K562 (cell line): ENCODE measurements at regions not wholly inside any gene's neighbourhood (a gene's known extent, or its start where the extent isn't known, plus 50 kb on each side); places are given as distances from the start of the nearest gene placed in this dataset.
A peak's percentile ranks its signal among the peaks of the same experiment; 100 is the strongest.

Experiments
- ATAC-seq: fragments of 200-7000 bp; cut with Tn5 transposase; 3 replicates; pipeline ENCODE4 v1.9.1; 2020; ENCODE audit warnings: moderate library complexity
- BruUV-seq: library from RNA; stranded (reverse); fragments of 400-500 nt; replicated peaks from 2 replicates; lab custom pipeline; 2021; lab: Mats Ljungman, UMichigan
- CTCF ChIA-PET: fragments of 300-600 bp; formaldehyde crosslinking; extraction: SDS; loops from one replicate; lab custom pipeline; 2021; ENCODE audit warnings: low intra/inter-chr PET ratio; lab: Yijun Ruan, JAX
- POLR2A ChIA-PET: fragments of 300-600, 350-650 bp; sonication (Branson Sonifier 250); formaldehyde crosslinking; extraction: SDS; loops from one replicate; lab custom pipeline; 2021; ENCODE audit warnings: antibody characterized with exemption, inconsistent platforms; lab: Yijun Ruan, JAX
- DNase-seq, 4 experiments: peaks; one replicate each; pipeline versions ENCODE4 v3.0.0 to v3.0.0-alpha.2; 2011 to 2018; ENCODE audit warnings: low spot score in 3 of 4, mixed read lengths in 3 of 4; ENCODE audit errors: extremely low read depth in 1 of 4
- FAIRE-seq: peaks from 2 replicates; lab custom pipeline; 2011; peaks lifted over from hg19 to GRCh38; lab: Jason Lieb, UNC
- H2AFZ ChIP-seq: 2 replicates; pipeline ENCODE4 v1.6.0; 2011; ENCODE audit warnings: low read depth, low read length, control low read depth, inconsistent platforms
- H3K27ac ChIP-seq: fragments of 200-600 bp; 3 replicates; pipeline ENCODE4 v1.8.0; 2011; ENCODE audit warnings: low read depth, mild to moderate bottlenecking, control low read depth, inconsistent platforms, low read length, moderate library complexity, mixed read lengths; ENCODE audit errors: extremely low read depth
- H3K27me3 ChIP-seq, 2 experiments: fragments of 300-600 bp in 1 of 2; 2 replicates in 1 of 2; 3 replicates in 1 of 2; pipeline versions ENCODE4 v1.6.0 to v1.8.0; 2011; ENCODE audit warnings: inconsistent platforms in 2 of 2, low read length in 2 of 2, mild to moderate bottlenecking in 1 of 2, mixed read lengths in 1 of 2, moderate library complexity in 1 of 2; ENCODE audit not compliant: control insufficient read depth in 2 of 2, insufficient read depth in 2 of 2
- H3K36me3 ChIP-seq: fragments of 300-600 bp; 3 replicates; pipeline ENCODE4 v1.8.0; 2011; ENCODE audit warnings: mild to moderate bottlenecking, low read length, inconsistent platforms; ENCODE audit not compliant: control insufficient read depth, insufficient read depth
- H3K4me1 ChIP-seq, 2 experiments: fragments of 200-600 bp in 1 of 2; replicated peaks in 1 of 2; 2 replicates in 1 of 2; 3 replicates in 1 of 2; pipeline versions ENCODE4 v1.5.1 to v1.8.0; 2011; ENCODE audit warnings: inconsistent platforms in 2 of 2, low read length in 2 of 2, mild to moderate bottlenecking in 1 of 2, mixed read lengths in 1 of 2, moderate library complexity in 1 of 2; ENCODE audit not compliant: control insufficient read depth in 2 of 2, insufficient read depth in 2 of 2
- H3K4me2 ChIP-seq: 2 replicates; pipeline ENCODE4 v1.6.1; 2011; ENCODE audit warnings: low read length, control low read depth, inconsistent platforms, mixed read lengths; ENCODE audit not compliant: insufficient read depth
- H3K4me3 ChIP-seq: fragments of 200-600 bp; sonication (generic), shearing (Covaris generic); 2 replicates; pipeline ENCODE4 v1.5.1; 2016; ENCODE audit warnings: control low read depth, inconsistent platforms
- H3K79me2 ChIP-seq: fragments of 200-600 bp; 3 replicates; pipeline ENCODE4 v1.8.0; 2011; ENCODE audit warnings: low read length, inconsistent platforms; ENCODE audit not compliant: control insufficient read depth, insufficient read depth
- H3K9ac ChIP-seq, 2 experiments: 2 replicates each; pipeline versions ENCODE4 v1.6.0 to v1.6.1; 2011; ENCODE audit warnings: low read depth in 2 of 2, low read length in 2 of 2, control low read depth in 1 of 2, inconsistent platforms in 1 of 2, mild to moderate bottlenecking in 1 of 2, mixed read lengths in 1 of 2; ENCODE audit not compliant: insufficient read depth in 1 of 2
- H3K9me1 ChIP-seq: one replicate; pipeline ENCODE4 v1.6.0; 2011; ENCODE audit warnings: inconsistent platforms, mild to moderate bottlenecking, low read length, moderate library complexity; ENCODE audit not compliant: control insufficient read depth, insufficient read depth
- H3K9me3 ChIP-seq: replicated peaks from 2 replicates; pipeline ENCODE4 v1.5.1; 2011; ENCODE audit warnings: low read depth, low read length, inconsistent platforms; ENCODE audit not compliant: control insufficient read depth, insufficient read depth
- H4K20me1 ChIP-seq: replicated peaks from 2 replicates; pipeline ENCODE4 v1.6.1; 2011; ENCODE audit warnings: low read length, inconsistent platforms, mixed read lengths; ENCODE audit not compliant: control insufficient read depth, insufficient read depth
- CBFA2T3 ChIP-seq: fragments of 450-650 bp; IDR thresholded peaks from 2 replicates; pipeline ENCODE4 v1.6.1; 2017
- CCAR2 ChIP-seq: fragments of 200-400 bp; formaldehyde crosslinking; IDR thresholded peaks from 2 replicates; pipeline ENCODE4 v1.6.1; 2017; ENCODE audit warnings: mild to moderate bottlenecking, low read depth, low read length
- MAFG ChIP-seq: fragments of 450-650 bp; conservative IDR thresholded peaks from 2 replicates; pipeline ENCODE4 v1.6.1; 2016; ENCODE audit warnings: missing genetic modification characterization, missing compliant biosample characterization
- POLR2A ChIP-seq: fragments of 450-650 bp; conservative IDR thresholded peaks from 2 replicates; pipeline ENCODE4 v1.6.1; 2016
- TCF3 ChIP-seq: sonication (generic); formaldehyde crosslinking; IDR thresholded peaks from 2 replicates; pipeline ENCODE4 v1.4.0; 2020; ENCODE audit warnings: mild to moderate bottlenecking, missing genetic modification reagents
- TOE1 ChIP-seq, 2 experiments: fragments of 450-650 bp in 1 of 2; sonication (generic) in 1 of 2; formaldehyde crosslinking in 1 of 2; IDR thresholded peaks; 2 replicates each; pipeline versions ENCODE4 v1.7.1 to v1.8.0; 2016 to 2022; ENCODE audit warnings: borderline replicate concordance in 2 of 2, mild to moderate bottlenecking in 2 of 2, antibody characterized with exemption in 1 of 2, inconsistent platforms in 1 of 2, low read depth in 1 of 2, missing genetic modification reagents in 1 of 2, moderate library complexity in 1 of 2
- XRCC5 ChIP-seq: fragments of 200-400 bp; formaldehyde crosslinking; IDR thresholded peaks from 2 replicates; pipeline ENCODE4 v1.6.1; 2017; ENCODE audit warnings: low read depth, mild to moderate bottlenecking, low read length
- ZNF263 ChIP-seq: sonication (generic); formaldehyde crosslinking; IDR thresholded peaks from 2 replicates; pipeline ENCODE4 v1.8.0; 2022; ENCODE audit warnings: mild to moderate bottlenecking, missing genetic modification reagents, borderline replicate concordance
- ZNF589 ChIP-seq: fragments of 200-800 bp; sonication (Bioruptor generic); IDR thresholded peaks from 2 replicates; pipeline ENCODE4 v1.6.1; 2016; ENCODE audit warnings: low read depth, missing genetic modification characterization, missing compliant biosample characterization
- ZNF655 ChIP-seq: fragments of 250-450 bp; sonication (Bioruptor Pico); IDR thresholded peaks from 2 replicates; pipeline ENCODE4 v1.5.0; 2021
- WGBS: fragments of 100-300 bp; shearing (Covaris generic); methylation state at CpG from one replicate; pipeline ENCODE4 v1.1.6; 2016; ENCODE audit warnings: low coverage, mixed read lengths; ENCODE audit not compliant: insufficient coverage; ENCODE audit errors: missing lambda C conversion rate; 5-methylcytosine and 5-hydroxymethylcytosine counted together
- in situ Hi-C: fragments of 300-500 bp; cut with MboI; formaldehyde crosslinking; loops from 4 replicates; pipeline ENCODE4 v1.15.0; 2018; ENCODE audit warnings: inconsistent platforms, mixed read lengths
- intact Hi-C: fragments of 100-400 bp; cut with micrococcal nuclease; formaldehyde crosslinking; loops from 2 replicates; pipeline ENCODE4 v1.14.2; 2022

GRCh38 chr4:56182356-56182755 is 204.9 kb downstream of the AASDH start:
- no peaks in the 10 kb centered on the region for H3K36me3 ChIP-seq
- TF ChIP-seq TCF3 (CRISPR knock-in tag) (no peak), MAFG (tag) (no peak), TOE1 (IDR thresholded peaks at IDR 0.05; ENCODE audit: borderline replicate concordance) (no peak), TOE1 (CRISPR knock-in tag; IDR thresholded peaks at IDR 0.05; ENCODE audit: borderline replicate concordance, low read depth) (no peak), ZNF655 (CRISPR knock-in tag) (no peak), CCAR2 (no peak), ZNF589 (CRISPR knock-in tag) (0 out of 2 replicates have a peak, but pooled peaks have one; percentile 37), ZNF263 (no peak), CBFA2T3 (peak; percentile 9; the same call in 1 of the 2 replicates), POLR2A (no peak), XRCC5 (no peak)
- intact Hi-C loops (loop anchor here (2.0 kb wide), 1 partner anchor 234 kb away; the partner anchor contains the start of gene CEP135), in situ Hi-C loops (no loop called here)
- ChIA-PET POLR2A (interaction anchor here (0.5 to 1.2 kb wide), 2 partner anchors 52 to 106 kb away, joined by 3 to 4 read pairs; no protein-coding TSS in a partner anchor), CTCF (no interaction called here)
- peaks cover 4 to 8% of the 10 kb centered on the region in 2 experiments; a peak in 4 of 5 replicates for H3K27me3 ChIP-seq
- H3K4me1 ChIP-seq = peaks cover 0 to 10% of the 10 kb centered on the region in 2 experiments; a peak in 3 of 5 replicates
- WGBS = 3% methylated on average over 6 of the region's 6 CpGs
- H3K9ac ChIP-seq = no peak overlapping the region
- H3K9me3 ChIP-seq = no peaks in the 10 kb centered on the region
- H2AFZ ChIP-seq = no peak overlapping the region; the same call in 1 of the 2 replicates
- H4K20me1 ChIP-seq = no peaks in the 10 kb centered on the region
- FAIRE-seq (no peak), DNase-seq (no peak), ATAC-seq (peak; percentile 58)
- no peak overlapping the region for H3K4me3 ChIP-seq
- H3K4me2 ChIP-seq = no peak overlapping the region
- H3K27ac ChIP-seq = no peak overlapping the region
- no peaks in the 10 kb centered on the region for H3K9me1 ChIP-seq
- H3K79me2 ChIP-seq = no peaks in the 10 kb centered on the region
- BruUV-seq = no TSS peak
